ENCODE measurements at regions not wholly inside any gene's neighbourhood (a gene's known extent, or its start where the extent isn't known, plus 50 kb on each side); places are given as distances from the start of the nearest gene placed in this dataset.
"Not testable (repeated sequence)": the region's sequence is repeated elsewhere in the genome, so short reads cannot be mapped to it uniquely, and the experiment has no call there.

DNA sequence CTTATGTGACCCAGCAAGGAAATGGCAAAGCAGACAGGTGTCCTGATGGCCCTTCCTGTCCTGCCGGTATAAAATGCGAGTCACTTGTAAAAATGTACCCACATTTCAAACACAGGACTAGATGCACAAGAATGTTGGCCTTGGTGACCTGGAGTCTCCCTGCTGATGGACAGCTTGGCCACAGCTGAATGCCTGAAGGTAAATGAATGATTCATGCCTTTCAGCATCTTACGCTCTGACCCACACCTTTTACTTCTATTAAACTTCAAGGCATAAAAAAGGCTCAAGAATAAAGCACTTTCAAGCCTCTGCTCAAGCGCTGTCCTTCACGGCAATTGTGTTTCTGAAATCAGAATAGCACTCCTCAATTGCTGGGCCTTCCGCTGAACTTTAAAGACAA is 228.0 kb upstream of the SLCO3A1 start:
- DNase-seq = no peak

- DNase-seq = no peak
Measured at GRCh38 chr15:91627473-91628278, 225.8 kb upstream of the SLCO3A1 start.

GRCh38 chr15:91630090-91630489 is 223.4 kb upstream of the SLCO3A1 start:
- no peak for DNase-seq

- no peak for DNase-seq
Measured at GRCh38 chr15:91632176-91632575, 221.3 kb upstream of the SLCO3A1 start.

DNA sequence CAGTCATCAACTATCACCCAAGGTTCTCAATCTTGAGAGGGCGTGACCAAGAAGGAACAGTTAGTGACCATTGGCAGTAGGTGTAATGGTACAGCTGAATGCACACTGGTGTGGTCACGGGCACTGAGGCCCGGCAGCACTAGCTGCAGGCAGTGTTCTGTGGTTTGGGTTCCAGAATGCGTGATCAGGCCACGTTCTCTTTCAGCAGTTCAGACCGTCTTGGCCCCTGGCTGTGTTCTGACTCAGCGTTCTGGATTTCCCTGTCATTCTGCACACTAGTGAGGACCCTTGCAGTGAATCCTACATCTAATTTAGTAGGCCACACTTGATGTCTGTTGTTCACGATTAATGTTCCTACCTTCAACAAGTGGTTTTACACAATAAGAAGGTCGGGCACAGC is 220.5 kb upstream of the SLCO3A1 start:
- DNase-seq = no peak

DNA sequence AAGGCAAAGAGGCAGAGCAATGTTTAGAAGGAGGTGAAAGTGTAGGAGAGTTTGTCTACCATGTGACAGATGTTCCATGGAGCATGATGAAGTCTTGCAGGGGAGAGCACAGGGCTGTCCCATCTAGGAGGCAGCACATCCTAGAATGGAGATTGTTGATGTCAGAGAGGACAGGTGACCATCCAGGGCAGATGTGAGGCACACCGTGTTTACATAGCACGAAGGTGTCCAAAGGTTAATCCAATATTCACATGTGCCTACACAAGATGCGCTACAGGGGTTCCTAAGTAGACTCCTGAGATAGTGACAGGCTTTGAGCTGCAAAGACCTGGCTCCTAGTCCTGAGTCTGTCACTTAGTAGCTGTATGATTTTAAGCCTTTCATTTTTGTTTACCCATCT is 219.3 kb upstream of the SLCO3A1 start:
- no peak for DNase-seq

DNA sequence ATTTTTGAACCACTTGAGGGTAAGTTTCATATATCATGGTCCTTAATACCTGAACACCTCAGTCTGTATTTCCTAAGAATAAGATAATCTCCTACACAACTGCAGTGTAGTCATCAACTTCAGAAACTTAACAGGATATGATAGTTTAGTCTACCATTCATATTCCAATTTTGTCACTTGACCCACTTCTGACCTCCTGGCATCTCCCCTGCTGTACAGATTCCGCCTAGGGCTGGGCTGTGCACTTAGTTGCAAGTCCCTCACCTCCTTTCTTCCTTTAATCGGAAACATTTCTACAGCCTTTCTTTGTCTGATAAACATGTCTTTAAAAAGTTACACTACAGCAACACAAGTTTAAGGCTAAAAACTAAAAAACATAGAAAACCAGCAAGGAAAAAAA is 218.4 kb upstream of the SLCO3A1 start:
- DNase-seq = no peak

DNA sequence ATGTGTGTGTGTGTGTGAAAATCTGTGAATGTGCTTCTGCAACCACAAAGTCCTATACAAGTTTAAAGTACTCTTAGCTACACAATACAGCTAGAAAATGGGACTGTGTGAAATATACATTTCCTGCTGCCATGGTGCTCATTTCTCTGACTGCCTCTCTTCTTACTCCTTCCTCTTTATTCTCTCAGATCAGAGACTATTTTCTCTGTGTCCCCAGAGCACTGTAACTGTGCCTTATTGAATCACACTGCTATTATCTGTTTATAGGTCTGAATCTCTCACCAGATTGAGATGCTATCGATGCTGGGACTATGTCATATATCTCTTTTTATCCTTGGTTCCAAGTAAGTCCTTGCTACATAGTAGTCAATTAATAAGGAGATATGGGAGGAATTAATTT is 217.9 kb upstream of the SLCO3A1 start:
- no peak for DNase-seq

GRCh38 chr15:91649016-91649415 is 204.5 kb upstream of the SLCO3A1 start:
- DNase-seq = no peak

GRCh38 chr15:91649831-91650321 is 203.6 kb upstream of the SLCO3A1 start:
- no peak for DNase-seq

GRCh38 chr15:91651251-91651650 is 202.3 kb upstream of the SLCO3A1 start:
- no peak for DNase-seq

DNA sequence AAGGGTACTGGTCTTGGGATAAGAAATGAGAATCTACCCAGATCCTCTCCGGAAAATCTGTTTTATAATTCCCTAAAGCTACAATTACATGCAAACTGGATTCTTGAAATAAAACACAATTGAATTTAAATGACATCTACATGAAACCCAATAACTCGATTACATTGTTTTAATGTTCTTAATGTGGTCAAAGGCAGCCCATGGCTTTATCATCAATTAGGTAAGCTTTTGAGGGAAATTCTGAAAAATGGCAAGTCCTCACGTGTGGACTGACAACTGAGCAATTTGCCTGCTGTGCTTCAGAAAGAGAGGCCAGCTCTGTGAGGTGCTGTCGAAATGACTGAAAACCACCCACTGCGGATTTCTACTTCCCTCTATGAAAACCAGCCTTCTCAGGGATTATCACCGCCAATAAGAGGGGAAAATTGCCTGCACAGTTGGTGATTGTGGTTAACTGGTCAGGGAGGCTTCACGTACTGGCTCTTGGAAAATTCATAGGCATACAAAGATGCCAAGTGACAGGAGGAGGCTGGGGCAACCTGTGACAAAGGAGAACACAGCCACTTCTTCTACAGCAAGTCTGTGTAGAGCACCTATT is 200.8 kb upstream of the SLCO3A1 start:
- DNase-seq = no peak

GRCh38 chr15:91655563-91656290 is 197.8 kb upstream of the SLCO3A1 start:
- DNase-seq = not testable (repeated sequence)

- no peak for DNase-seq
Measured at GRCh38 chr15:91660174-91660649, 193.3 kb upstream of the SLCO3A1 start.

GRCh38 chr15:91664224-91664836 is 189.2 kb upstream of the SLCO3A1 start:
- DNase-seq = no peak

GRCh38 chr15:91665212-91665611 is 188.3 kb upstream of the SLCO3A1 start:
- DNase-seq = no peak

DNA sequence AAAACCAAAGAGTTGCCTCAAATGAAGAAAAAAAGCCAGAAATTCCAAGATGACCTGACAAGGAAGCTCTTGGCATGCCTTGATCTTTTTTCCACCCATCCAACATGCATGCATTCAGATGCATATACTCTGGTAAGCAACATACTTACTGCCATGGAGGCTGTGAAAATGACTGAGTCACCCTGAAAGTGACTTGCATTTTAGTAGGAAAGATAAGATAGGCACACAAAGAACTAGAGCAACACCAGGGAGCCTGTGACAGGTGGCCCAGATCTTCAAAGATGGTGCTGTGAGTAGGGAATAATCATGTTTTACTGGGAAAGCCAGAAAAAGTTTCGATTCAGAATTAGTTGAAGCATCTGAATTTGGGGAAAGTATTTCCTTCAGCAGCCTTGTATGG is 185.1 kb upstream of the SLCO3A1 start:
- DNase-seq = no peak

GRCh38 chr15:91670108-91670507 is 183.4 kb upstream of the SLCO3A1 start:
- DNase-seq = no peak

GRCh38 chr15:91678003-91678402 is 175.5 kb upstream of the SLCO3A1 start:
- DNase-seq = no peak

- no peak for DNase-seq
Measured at GRCh38 chr15:91679447-91679846, 174.1 kb upstream of the SLCO3A1 start.

DNA sequence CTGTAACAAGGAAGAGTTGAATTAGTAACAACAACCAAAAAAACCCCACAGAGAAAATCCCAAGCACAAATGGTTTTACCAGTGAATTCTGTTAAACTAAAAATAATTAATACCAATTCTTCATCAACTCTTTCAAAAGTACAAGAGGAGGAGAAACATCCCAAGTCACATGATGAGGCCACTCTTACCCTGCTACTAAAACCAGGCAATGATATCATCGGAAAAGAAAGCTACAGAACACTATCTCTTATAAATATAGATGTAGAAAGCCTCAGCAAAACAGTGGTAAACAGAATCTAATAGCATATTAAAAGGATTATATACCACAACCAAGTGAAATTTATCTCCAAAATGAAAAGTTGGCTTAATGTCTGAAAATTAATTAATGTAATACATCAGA is 168.1 kb upstream of the SLCO3A1 start:
- no peak for DNase-seq

DNA sequence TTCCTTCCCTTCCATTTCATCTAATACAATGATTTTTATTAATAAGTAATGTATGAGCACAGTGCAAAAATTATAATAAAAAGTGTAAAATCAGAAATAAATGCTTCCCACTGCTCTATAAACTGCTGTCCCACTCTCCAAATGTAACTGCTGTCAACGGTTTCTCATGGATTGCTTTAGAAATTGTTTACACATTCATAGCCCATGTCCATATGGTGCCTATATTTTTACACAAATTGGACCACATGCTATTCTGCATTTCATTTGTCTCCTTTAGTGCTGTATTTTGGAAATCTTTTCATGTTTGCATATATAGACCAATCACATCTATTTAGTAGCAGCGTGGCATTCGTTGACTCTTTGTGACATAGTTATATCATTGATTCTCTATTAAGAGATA is 164.7 kb upstream of the SLCO3A1 start:
- DNase-seq = no peak

GRCh38 chr15:91689377-91689776 is 164.1 kb upstream of the SLCO3A1 start:
- DNase-seq = no peak

Data from 8988T (cell line).